H1 (cell line): ENCODE measurements at regions not wholly inside any gene's neighbourhood (a gene's known extent, or its start where the extent isn't known, plus 50 kb on each side); places are given as distances from the start of the nearest gene placed in this dataset.

Experiments used
- CTCF ChIA-PET: fragments of 300-600 bp; sonication (Branson Sonifier 250); formaldehyde crosslinking; loops from one replicate; lab custom pipeline; 2021; ENCODE audit not compliant: partially characterized antibody; lab: Charles Lee
- POLR2A ChIA-PET: fragments of 300-600 bp; sonication (Branson Sonifier 250); formaldehyde crosslinking; loops from one replicate; lab custom pipeline; 2021; ENCODE audit warnings: inconsistent platforms; ENCODE audit not compliant: partially characterized antibody; lab: Charles Lee
- DNase-seq, 2 experiments: peaks; one replicate each; pipeline versions ENCODE4 v3.0.0 to v3.0.0-alpha.2; 2010 to 2022; ENCODE audit warnings: low spot score in 2 of 2, low read depth in 1 of 2, mixed read lengths in 1 of 2
- FAIRE-seq: peaks from 2 replicates; lab custom pipeline; 2011; peaks lifted over from hg19 to GRCh38; lab: Jason Lieb, UNC
- H2AFZ ChIP-seq: 2 replicates; pipeline ENCODE4 v1.8.1; 2012; ENCODE audit warnings: low read length, inconsistent platforms
- H2AK5ac ChIP-seq: 2 replicates; pipeline ENCODE4 v1.6.1; 2013; ENCODE audit warnings: low read depth, low read length
- H2BK120ac ChIP-seq: replicated peaks from 2 replicates; pipeline ENCODE3; 2013; ENCODE audit warnings: low read depth, low read length, inconsistent platforms
- H2BK12ac ChIP-seq: 2 replicates; pipeline ENCODE4 v1.6.1; 2013; ENCODE audit warnings: low read depth, low read length
- H2BK15ac ChIP-seq: 2 replicates; pipeline ENCODE4 v1.6.1; 2013; ENCODE audit warnings: low read length
- H2BK20ac ChIP-seq: 2 replicates; pipeline ENCODE4 v1.6.1; 2013; ENCODE audit warnings: low read length
- H2BK5ac ChIP-seq: 2 replicates; pipeline ENCODE4 v1.6.1; 2013; ENCODE audit warnings: low read depth, low read length
- H3K14ac ChIP-seq: 2 replicates; pipeline ENCODE4 v1.6.1; 2013; ENCODE audit warnings: inconsistent platforms; ENCODE audit not compliant: insufficient read length
- H3K18ac ChIP-seq: 2 replicates; pipeline ENCODE4 v1.6.1; 2013; ENCODE audit warnings: low read length; ENCODE audit errors: extremely low read depth
- H3K23ac ChIP-seq: 2 replicates; pipeline ENCODE4 v1.6.1; 2013; ENCODE audit warnings: inconsistent platforms; ENCODE audit not compliant: insufficient read length
- H3K23me2 ChIP-seq: 2 replicates; pipeline ENCODE4 v1.6.1; 2013; ENCODE audit warnings: low read depth, low read length
- H3K27ac ChIP-seq: 2 replicates; pipeline ENCODE4 v1.6.1; 2011; ENCODE audit warnings: low read depth, low read length, inconsistent platforms
- H3K27me3 ChIP-seq, 4 experiments: replicated peaks in 1 of 4; 1 replicate in 1 of 4; 2 replicates in 3 of 4; pipeline versions ENCODE4 v1.6.1 to v1.8.1; 2011 to 2013; ENCODE audit warnings: low read length in 3 of 4, mild to moderate bottlenecking in 3 of 4, inconsistent platforms in 2 of 4, mixed read lengths in 2 of 4, moderate library complexity in 1 of 4; ENCODE audit not compliant: control insufficient read depth in 3 of 4, insufficient read depth in 3 of 4; ENCODE audit errors: extremely low read depth in 1 of 4
- H3K36me3 ChIP-seq, 4 experiments: 2 replicates each; pipeline versions ENCODE4 v1.6.1 to v1.8.1; 2011 to 2013; ENCODE audit warnings: mild to moderate bottlenecking in 4 of 4, low read length in 3 of 4, moderate library complexity in 2 of 4, control low read depth in 1 of 4, inconsistent platforms in 1 of 4; ENCODE audit not compliant: insufficient read depth in 4 of 4, control insufficient read depth in 2 of 4
- H3K4ac ChIP-seq: replicated peaks from 2 replicates; pipeline ENCODE3; 2013; ENCODE audit warnings: low read length, low read depth, mixed read lengths, inconsistent platforms; ENCODE audit not compliant: insufficient read length
- H3K4me1 ChIP-seq, 4 experiments: replicated peaks in 1 of 4; 1 replicate in 1 of 4; 2 replicates in 3 of 4; pipeline versions ENCODE4 v1.6.1 to v1.8.1; 2011 to 2013; ENCODE audit warnings: low read length in 3 of 4, inconsistent platforms in 2 of 4, mixed read lengths in 1 of 4; ENCODE audit not compliant: insufficient read depth in 4 of 4, control insufficient read depth in 3 of 4
- H3K4me2 ChIP-seq, 2 experiments: 2 replicates each; pipeline versions ENCODE4 v1.6.1 to v1.8.1; 2011 to 2013; ENCODE audit warnings: low read depth in 2 of 2, low read length in 2 of 2, control low read depth in 1 of 2, inconsistent platforms in 1 of 2, mild to moderate bottlenecking in 1 of 2; ENCODE audit not compliant: insufficient read depth in 1 of 2
- H3K4me3 ChIP-seq, 4 experiments: fragments of 200-600, 300-600 bp in 1 of 4; sonication (generic), shearing (Covaris generic), sonication (Bioruptor Twin) in 1 of 4; 2 replicates each; pipeline versions ENCODE4 v1.5.1 to v1.8.1; 2011 to 2016; ENCODE audit warnings: low read length in 4 of 4, low read depth in 3 of 4, control low read depth in 2 of 4, inconsistent platforms in 2 of 4, mild to moderate bottlenecking in 2 of 4, mixed read lengths in 1 of 4, moderate library complexity in 1 of 4; ENCODE audit not compliant: insufficient read depth in 2 of 4; ENCODE audit errors: extremely low read depth in 1 of 4
- H3K56ac ChIP-seq: replicated peaks from 2 replicates; pipeline ENCODE3; 2013; ENCODE audit warnings: low read depth, mild to moderate bottlenecking, mixed read lengths, low read length, inconsistent platforms; ENCODE audit not compliant: insufficient read length
- H3K79me1 ChIP-seq: 2 replicates; pipeline ENCODE4 v1.6.1; 2013; ENCODE audit warnings: low read depth, low read length, control low read depth
- H3K79me2 ChIP-seq, 2 experiments: 2 replicates each; pipeline versions ENCODE4 v1.6.1 to v1.8.1; 2012 to 2013; ENCODE audit warnings: low read length in 2 of 2, mild to moderate bottlenecking in 2 of 2, inconsistent platforms in 1 of 2; ENCODE audit not compliant: insufficient read depth in 2 of 2, control insufficient read depth in 1 of 2
- H3K9ac ChIP-seq, 4 experiments: replicated peaks in 1 of 4; 1 replicate in 1 of 4; 2 replicates in 3 of 4; pipeline versions ENCODE4 v1.6.1 to v1.8.1; 2011 to 2013; ENCODE audit warnings: low read depth in 3 of 4, low read length in 3 of 4, control low read depth in 2 of 4, mild to moderate bottlenecking in 2 of 4, moderate library complexity in 2 of 4, inconsistent platforms in 1 of 4; ENCODE audit errors: extremely low read depth in 1 of 4
- H3K9me3 ChIP-seq, 2 experiments: 2 replicates each; pipeline versions ENCODE4 v1.6.1 to v1.8.1; 2012 to 2013; ENCODE audit warnings: mild to moderate bottlenecking in 2 of 2, moderate library complexity in 2 of 2, control low read depth in 1 of 2, inconsistent platforms in 1 of 2, low read depth in 1 of 2, low read length in 1 of 2, mixed read lengths in 1 of 2; ENCODE audit not compliant: insufficient read depth in 2 of 2
- H4K20me1 ChIP-seq, 2 experiments: replicated peaks in 1 of 2; 2 replicates each; pipeline versions ENCODE3 to v1.8.1; 2011 to 2013; ENCODE audit warnings: inconsistent platforms in 2 of 2, low read length in 2 of 2, mild to moderate bottlenecking in 1 of 2; ENCODE audit not compliant: insufficient read depth in 2 of 2, control insufficient read depth in 1 of 2
- H4K5ac ChIP-seq: 2 replicates; pipeline ENCODE4 v1.6.1; 2013; ENCODE audit warnings: low read length, low read depth, mixed read lengths, inconsistent platforms; ENCODE audit not compliant: insufficient read length
- H4K8ac ChIP-seq: 2 replicates; pipeline ENCODE4 v1.8.0; 2013; ENCODE audit warnings: mild to moderate bottlenecking, moderate library complexity, low read length, inconsistent platforms; ENCODE audit not compliant: insufficient read depth; ENCODE audit errors: extremely low read depth
- H4K91ac ChIP-seq: replicated peaks from 2 replicates; pipeline ENCODE3; 2013; ENCODE audit warnings: low read length, mixed read lengths, inconsistent platforms; ENCODE audit not compliant: insufficient read length
- BACH1 ChIP-seq: IDR thresholded peaks from 2 replicates; pipeline ENCODE4 v1.6.1; 2012; ENCODE audit warnings: low read length, improper control_type of control experiment
- CREB1 ChIP-seq: IDR thresholded peaks from 2 replicates; pipeline ENCODE4 v1.6.1; 2012; ENCODE audit warnings: inconsistent platforms
- E2F6 ChIP-seq: IDR thresholded peaks from 2 replicates; pipeline ENCODE4 v1.6.1; 2012; ENCODE audit warnings: inconsistent platforms
- HDAC6 ChIP-seq: IDR thresholded peaks from one replicate; pipeline ENCODE4 v1.7.1; 2012; ENCODE audit warnings: low read depth, mild to moderate bottlenecking, inconsistent platforms, low read length, moderate library complexity
- MAFK ChIP-seq: IDR thresholded peaks from 2 replicates; pipeline ENCODE4 v1.6.1; 2012; ENCODE audit warnings: low read depth, mild to moderate bottlenecking, improper control_type of control experiment, low read length
- NRF1 ChIP-seq: IDR thresholded peaks from 2 replicates; pipeline ENCODE4 v1.6.1; 2011; ENCODE audit warnings: mild to moderate bottlenecking, low read depth, low read length, improper control_type of control experiment
- WGBS, 2 experiments: shearing (Covaris generic) in 1 of 2; methylation state at CpG; one replicate each; pipeline versions ENCODE4 v1.1.6 to v1.1.7; 2013 to 2015; ENCODE audit warnings: low lambda C conversion rate in 2 of 2, mixed read lengths in 2 of 2, inconsistent platforms in 1 of 2, low coverage in 1 of 2, missing lambda C conversion rate in 1 of 2; ENCODE audit not compliant: insufficient replicate concordance in 2 of 2, insufficient coverage in 1 of 2, insufficient read length in 1 of 2; ENCODE audit errors: extremely low coverage in 1 of 2, missing lambda C conversion rate in 1 of 2; 5-methylcytosine and 5-hydroxymethylcytosine counted together

- FAIRE-seq: peak; percentile 45
- Histone ChIP-seq H3K23me2 (no peaks in the 10 kb centered on the region; the same call in 1 of the 2 replicates), H3K27me3 (peaks cover 0 to 1% (median 0%) of the 10 kb centered on the region in 4 experiments; a peak in 1 of 7 replicates), H3K56ac (no peak overlapping the region), H3K14ac (no peak overlapping the region), H3K79me2 (no peaks in the 10 kb centered on the region), H2BK15ac (no peak overlapping the region), H2BK12ac (no peak overlapping the region), H2BK20ac (no peak overlapping the region), H3K79me1 (no peaks in the 10 kb centered on the region), H3K4me2 (no peak overlapping the region), H3K9ac (no peak overlapping the region), H2AFZ (peak overlapping the region; percentile 52; the same call in 1 of the 2 replicates), H3K4me1 (no peaks in the 10 kb centered on the region), H3K36me3 (no peaks in the 10 kb centered on the region), H3K9me3 (no peaks in the 10 kb centered on the region), H3K4me3 (no peak overlapping the region), H2BK5ac (no peak overlapping the region), H4K8ac (no peak overlapping the region), H3K23ac (no peak overlapping the region), H2AK5ac (no peak overlapping the region), H3K4ac (no peak overlapping the region), H4K91ac (no peak overlapping the region), H4K20me1 (no peaks in the 10 kb centered on the region), H3K27ac (no peak overlapping the region), H2BK120ac (no peak overlapping the region), H4K5ac (no peak overlapping the region), H3K18ac (no peak overlapping the region)
- 86% methylated on average over 8 of the region's 8 CpGs; no CpG with 5 or more reads in 1 of the 2 experiments for WGBS, 2 experiments
- ChIA-PET CTCF (interaction anchor here (1.5 kb wide), 1 partner anchor 512 kb away, joined by 4 read pairs; no protein-coding TSS in a partner anchor), POLR2A (no interaction called here)
- no peak for DNase-seq
- TF ChIP-seq E2F6: no peak
- no peak for TF ChIP-seq BACH1
- TF ChIP-seq NRF1: no peak
- TF ChIP-seq CREB1: no peak
- TF ChIP-seq MAFK: no peak
- TF ChIP-seq HDAC6: no peak
Observed at GRCh38 chr4:108529984-108530905, 90.1 kb upstream of the RPL34 start.
